ENCODE measurements at regions not wholly inside any gene's neighbourhood (a gene's known extent, or its start where the extent isn't known, plus 50 kb on each side); places are given as distances from the start of the nearest gene placed in this dataset.

- Histone ChIP-seq H3K4me3 (ENCODE audit: low read depth, low read length) (no peak overlapping the region), H3K36me3 (ENCODE audit: control insufficient read depth, insufficient read depth, low read length) (no peaks in the 10 kb centered on the region), H3K27me3 (ENCODE audit: control insufficient read depth, insufficient read depth, low read length) (no peaks in the 10 kb centered on the region)
- no peak for DNase-seq (ENCODE audit: low read depth)
- no peak for TF ChIP-seq CTCF (IDR thresholded peaks at IDR 0.05; ENCODE audit: insufficient read depth, low read length, poor library complexity, severe bottlenecking)
Observed at GRCh38 chr2:176844461-176844860, 368.1 kb upstream of the HNRNPA3 start.

- DNase-seq (ENCODE audit: low read depth): no peak
- H3K27me3 ChIP-seq (ENCODE audit: control insufficient read depth, insufficient read depth, low read length): no peaks in the 10 kb centered on the region
- H3K4me3 ChIP-seq (ENCODE audit: low read depth, low read length): no peak overlapping the region
- H3K36me3 ChIP-seq (ENCODE audit: control insufficient read depth, insufficient read depth, low read length): no peaks in the 10 kb centered on the region
- TF ChIP-seq CTCF (IDR thresholded peaks at IDR 0.05; ENCODE audit: insufficient read depth, low read length, poor library complexity, severe bottlenecking): no peak
Observed at GRCh38 chr2:176845718-176846117, 366.9 kb upstream of the HNRNPA3 start.

GRCh38 chr2:176847575-176847974 lies 365.0 kb upstream of the HNRNPA3 start:
- DNase-seq (ENCODE audit: low read depth): no peak
- no peak for TF ChIP-seq CTCF (IDR thresholded peaks at IDR 0.05; ENCODE audit: insufficient read depth, low read length, poor library complexity, severe bottlenecking)
- H3K36me3 ChIP-seq (ENCODE audit: control insufficient read depth, insufficient read depth, low read length): no peaks in the 10 kb centered on the region
- H3K27me3 ChIP-seq (ENCODE audit: control insufficient read depth, insufficient read depth, low read length): no peaks in the 10 kb centered on the region
- H3K4me3 ChIP-seq (ENCODE audit: low read depth, low read length): no peak overlapping the region

- no peaks in the 10 kb centered on the region for H3K36me3 ChIP-seq (ENCODE audit: control insufficient read depth, insufficient read depth, low read length)
- no peak overlapping the region for H3K4me3 ChIP-seq (ENCODE audit: low read depth, low read length)
- H3K27me3 ChIP-seq (ENCODE audit: control insufficient read depth, insufficient read depth, low read length): no peaks in the 10 kb centered on the region
- TF ChIP-seq CTCF (IDR thresholded peaks at IDR 0.05; ENCODE audit: insufficient read depth, low read length, poor library complexity, severe bottlenecking): no peak
- no peak for DNase-seq (ENCODE audit: low read depth)
Observed at GRCh38 chr2:176848844-176849243, 363.8 kb upstream of the HNRNPA3 start.

- Histone ChIP-seq H3K4me3 (ENCODE audit: low read depth, low read length) (no peak overlapping the region), H3K27me3 (ENCODE audit: control insufficient read depth, insufficient read depth, low read length) (no peaks in the 10 kb centered on the region), H3K36me3 (ENCODE audit: control insufficient read depth, insufficient read depth, low read length) (no peaks in the 10 kb centered on the region)
- no peak for DNase-seq (ENCODE audit: low read depth)
- TF ChIP-seq CTCF (IDR thresholded peaks at IDR 0.05; ENCODE audit: insufficient read depth, low read length, poor library complexity, severe bottlenecking): no peak
Observed at GRCh38 chr2:176851200-176851888, 361.2 kb upstream of the HNRNPA3 start.

- Histone ChIP-seq H3K4me3 (ENCODE audit: low read depth, low read length) (no peak overlapping the region), H3K27me3 (ENCODE audit: control insufficient read depth, insufficient read depth, low read length) (no peaks in the 10 kb centered on the region), H3K36me3 (ENCODE audit: control insufficient read depth, insufficient read depth, low read length) (no peaks in the 10 kb centered on the region)
- TF ChIP-seq CTCF (IDR thresholded peaks at IDR 0.05; ENCODE audit: insufficient read depth, low read length, poor library complexity, severe bottlenecking): no peak
- DNase-seq (ENCODE audit: low read depth): no peak
Observed at GRCh38 chr2:176851889-176852483, 360.6 kb upstream of the HNRNPA3 start.
